ENCODE measurements at regions not wholly inside any gene's neighbourhood (a gene's known extent, or its start where the extent isn't known, plus 50 kb on each side); places are given as distances from the start of the nearest gene placed in this dataset.
"Not testable (repeated sequence)": the region's sequence is repeated elsewhere in the genome, so short reads cannot be mapped to it uniquely, and the experiment has no call there.

- no peak overlapping the region for H3K27ac Mint-ChIP-seq
- DNase-seq (ENCODE audit: low spot score in 2 of 2) (no peak), ATAC-seq (peak in 1 of 2 donors; percentile 43)
- H3K9me3 Mint-ChIP-seq: peaks cover 5 to 12% of the 10 kb centered on the region in 2 donors
- H3K36me3 Mint-ChIP-seq: no peaks in the 10 kb centered on the region
Measured at GRCh38 chr10:37733822-37734221, 123.6 kb downstream of the ZNF248 start.

DNA sequence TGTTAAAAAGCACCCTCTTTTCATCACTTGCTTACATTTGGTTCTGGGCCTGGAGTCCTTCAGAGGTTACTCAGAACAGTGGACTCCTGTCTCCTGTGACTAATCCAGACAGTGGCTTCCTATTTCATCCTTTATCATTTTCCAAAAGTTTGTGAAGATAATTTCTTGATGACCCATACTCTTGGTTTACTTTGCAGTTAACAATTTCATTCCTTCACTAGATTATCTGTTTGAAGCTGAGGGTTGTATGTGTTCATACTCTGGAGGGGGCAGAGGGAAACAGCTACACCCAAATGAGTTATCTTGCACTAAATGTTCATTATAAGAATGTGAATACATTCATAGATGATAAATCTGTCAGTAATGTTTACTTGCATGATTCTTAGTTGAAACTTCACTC is 124.7 kb downstream of the ZNF248 start:
- Mint-ChIP-seq H3K27ac (no peak overlapping the region), H3K9me3 (peaks cover 5 to 12% of the 10 kb centered on the region in 2 donors), H3K36me3 (no peaks in the 10 kb centered on the region)
- DNase-seq (ENCODE audit: low spot score in 2 of 2): no peak
- ATAC-seq: no peak

DNA sequence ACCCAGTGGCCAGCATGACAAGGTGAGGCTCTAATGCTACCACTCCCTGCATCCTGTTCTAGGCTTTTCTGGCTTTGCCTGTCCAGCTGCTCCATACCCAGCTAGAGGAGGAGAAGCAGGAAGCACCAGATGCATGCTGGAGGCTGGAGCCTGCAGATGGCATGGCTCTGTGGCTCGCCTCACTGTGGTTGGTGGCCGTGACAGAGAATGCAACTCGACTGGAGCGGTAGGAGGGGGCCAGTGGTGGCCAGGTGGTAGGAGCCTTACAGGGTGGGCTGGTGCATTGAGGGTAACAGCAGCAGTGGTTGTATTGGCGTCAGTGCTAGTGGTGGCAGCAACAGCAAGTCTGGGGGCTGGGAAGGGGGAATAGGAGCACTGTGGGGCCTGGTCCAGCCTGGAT is 128.6 kb downstream of the ZNF248 start:
- DNase-seq (ENCODE audit: low spot score in 2 of 2) (no peak), ATAC-seq (no peak)
- Mint-ChIP-seq H3K36me3 (no peaks in the 10 kb centered on the region), H3K27ac (no peak overlapping the region), H3K9me3 (peaks cover 7 to 8% of the 10 kb centered on the region in 2 donors)

GRCh38 chr10:37727491-37728352 is 129.7 kb downstream of the ZNF248 start:
- no peaks in the 10 kb centered on the region for H3K36me3 Mint-ChIP-seq
- H3K9me3 Mint-ChIP-seq: peaks cover 8 to 11% of the 10 kb centered on the region in 2 donors
- DNase-seq (ENCODE audit: low spot score in 2 of 2) (no peak), ATAC-seq (no peak)
- no peak overlapping the region for H3K27ac Mint-ChIP-seq

GRCh38 chr10:37721100-37721499 is 136.3 kb downstream of the ZNF248 start:
- ATAC-seq (no peak), DNase-seq (ENCODE audit: low spot score in 2 of 2) (no peak)
- Mint-ChIP-seq H3K9me3 (peaks cover 25 to 31% of the 10 kb centered on the region in 2 donors), H3K36me3 (peaks cover 0 to 11% of the 10 kb centered on the region in 2 donors), H3K27ac (no peak overlapping the region)

DNA sequence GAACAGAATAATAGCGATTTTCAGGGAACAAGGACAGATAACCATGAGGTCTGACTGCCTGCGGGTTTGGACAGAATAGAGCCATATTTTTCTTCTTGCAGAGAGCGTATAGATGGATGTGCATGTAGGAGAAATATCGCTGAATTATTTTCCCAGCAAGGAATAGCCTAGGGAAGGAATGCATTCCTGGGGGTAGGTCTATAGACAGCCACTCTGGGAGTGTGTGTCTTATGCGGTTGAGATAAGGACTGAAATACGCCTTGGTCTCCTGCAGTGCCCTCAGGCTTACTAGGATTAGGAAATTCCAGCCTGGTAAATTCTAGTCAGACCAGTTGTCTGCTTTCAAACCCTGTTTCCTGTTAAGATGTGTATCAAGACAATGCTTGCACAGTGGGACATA is 139.3 kb downstream of the ZNF248 start:
- peaks cover 0 to 11% of the 10 kb centered on the region in 2 donors for H3K36me3 Mint-ChIP-seq
- not testable (repeated sequence) for ATAC-seq; DNase-seq (ENCODE audit: low spot score in 2 of 2); H3K27ac Mint-ChIP-seq
- H3K9me3 Mint-ChIP-seq: peaks cover 27 to 28% of the 10 kb centered on the region in 2 donors

GRCh38 chr10:37713642-37714041 is 143.8 kb downstream of the ZNF248 start:
- ATAC-seq: no peak
- Mint-ChIP-seq H3K9me3 (peaks cover 15 to 17% of the 10 kb centered on the region in 2 donors), H3K27ac (no peak overlapping the region), H3K36me3 (peaks cover 0 to 3% of the 10 kb centered on the region in 2 donors)
- no peak for DNase-seq (ENCODE audit: low spot score in 2 of 2)

GRCh38 chr10:37713132-37713501 is 144.3 kb downstream of the ZNF248 start:
- Mint-ChIP-seq H3K36me3 (no peaks in the 10 kb centered on the region), H3K9me3 (peaks cover 10 to 16% of the 10 kb centered on the region in 2 donors), H3K27ac (no peak overlapping the region)
- no peak for ATAC-seq
- DNase-seq (ENCODE audit: low spot score in 2 of 2): no peak

- Mint-ChIP-seq H3K27ac (no peak overlapping the region), H3K9me3 (peaks cover 6 to 15% of the 10 kb centered on the region in 2 donors), H3K36me3 (no peaks in the 10 kb centered on the region)
- ATAC-seq (no peak), DNase-seq (ENCODE audit: low spot score in 2 of 2) (no peak)
Measured at GRCh38 chr10:37712489-37713131, 144.8 kb downstream of the ZNF248 start.

DNA sequence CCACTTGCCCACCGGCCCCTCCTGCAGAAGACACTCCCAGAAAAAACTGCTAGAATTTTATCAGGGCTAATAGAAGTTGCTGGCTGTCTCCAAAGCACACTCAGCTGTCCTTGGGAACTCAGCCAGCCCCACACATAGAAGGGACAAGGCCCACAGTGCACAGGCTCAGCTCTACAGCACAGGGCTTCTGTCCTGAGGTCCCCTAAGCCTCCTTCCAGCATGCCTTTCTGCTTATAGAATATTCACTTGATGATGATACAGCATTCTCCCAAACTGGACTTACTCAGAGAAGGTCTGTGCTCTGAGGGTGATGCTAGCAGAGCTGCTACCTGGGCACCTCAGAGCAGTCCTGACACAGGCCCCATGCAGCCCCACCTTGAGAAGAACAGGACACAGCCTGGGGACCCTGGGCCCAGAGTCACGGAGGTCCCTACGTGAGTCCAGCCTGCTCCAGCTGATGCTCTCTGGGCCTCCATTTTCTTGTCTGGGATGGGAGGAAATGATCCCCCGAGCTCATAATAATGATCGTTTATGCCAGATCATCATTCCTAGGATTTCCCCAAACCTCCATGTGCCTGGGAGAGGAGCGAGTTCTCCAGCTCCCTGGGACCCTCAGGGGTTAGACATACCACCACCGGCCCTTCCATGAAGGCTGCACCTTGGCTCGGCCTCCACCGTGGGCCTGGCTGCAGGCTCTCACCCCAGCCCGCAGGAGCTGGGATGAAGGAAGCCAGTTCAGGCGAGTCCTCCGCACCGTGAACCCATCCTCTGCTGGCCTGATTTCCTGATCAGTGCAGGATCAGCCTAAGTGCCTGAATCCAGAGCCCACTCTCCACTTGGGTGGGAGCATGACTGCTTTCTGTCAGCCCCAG is 145.6 kb downstream of the ZNF248 start:
- H3K36me3 Mint-ChIP-seq: no peaks in the 10 kb centered on the region
- no peak for DNase-seq (ENCODE audit: low spot score in 2 of 2)
- H3K27ac Mint-ChIP-seq: no peak overlapping the region
- ATAC-seq: no peak
- peaks cover 7 to 11% of the 10 kb centered on the region in 2 donors for H3K9me3 Mint-ChIP-seq

- Mint-ChIP-seq H3K36me3 (no peaks in the 10 kb centered on the region), H3K27ac (no peak overlapping the region), H3K9me3 (peaks cover 6 to 8% of the 10 kb centered on the region in 2 donors)
- DNase-seq (ENCODE audit: low spot score in 2 of 2) (no peak), ATAC-seq (no peak)
Measured at GRCh38 chr10:37710831-37711616, 146.4 kb downstream of the ZNF248 start.

DNA sequence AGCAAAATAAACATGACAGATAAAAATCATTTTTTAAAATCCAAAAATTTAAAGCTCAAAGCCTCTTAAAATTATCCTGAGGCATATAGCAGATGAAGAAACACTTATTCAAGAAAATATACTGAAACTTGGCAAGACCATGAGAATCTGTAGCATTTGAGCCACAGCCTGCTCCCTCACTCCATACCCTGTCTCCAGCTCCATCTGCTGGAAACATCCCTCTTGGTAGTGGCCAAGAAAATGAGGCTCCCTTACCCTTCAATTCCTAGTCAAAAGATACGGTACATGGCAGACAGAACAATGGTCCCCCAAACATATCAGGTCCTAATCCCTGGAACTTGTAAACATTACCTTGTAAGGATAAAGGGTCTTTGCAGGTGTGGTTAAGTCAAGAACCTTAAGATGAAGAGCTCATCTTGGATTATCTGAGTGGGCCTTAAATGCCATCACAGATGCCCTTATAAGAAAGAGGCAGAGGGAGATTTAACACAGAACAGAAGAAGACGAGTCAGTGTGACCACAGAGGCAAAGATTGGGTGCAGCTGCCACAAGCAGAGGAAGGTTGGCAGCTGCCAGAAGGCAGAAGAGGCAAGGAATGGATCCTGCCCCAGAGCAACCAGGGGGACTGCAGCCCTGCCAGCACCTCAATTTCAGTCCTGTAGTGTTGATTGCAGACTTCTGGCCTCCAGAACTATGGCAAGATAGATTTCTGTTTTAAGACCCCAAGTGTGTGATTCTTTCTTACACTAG is 149.4 kb downstream of the ZNF248 start:
- no peak for DNase-seq (ENCODE audit: low spot score in 2 of 2)
- H3K36me3 Mint-ChIP-seq: no peaks in the 10 kb centered on the region
- no peak overlapping the region for H3K27ac Mint-ChIP-seq
- peaks cover 5 to 6% of the 10 kb centered on the region in 2 donors for H3K9me3 Mint-ChIP-seq
- no peak for ATAC-seq

DNA sequence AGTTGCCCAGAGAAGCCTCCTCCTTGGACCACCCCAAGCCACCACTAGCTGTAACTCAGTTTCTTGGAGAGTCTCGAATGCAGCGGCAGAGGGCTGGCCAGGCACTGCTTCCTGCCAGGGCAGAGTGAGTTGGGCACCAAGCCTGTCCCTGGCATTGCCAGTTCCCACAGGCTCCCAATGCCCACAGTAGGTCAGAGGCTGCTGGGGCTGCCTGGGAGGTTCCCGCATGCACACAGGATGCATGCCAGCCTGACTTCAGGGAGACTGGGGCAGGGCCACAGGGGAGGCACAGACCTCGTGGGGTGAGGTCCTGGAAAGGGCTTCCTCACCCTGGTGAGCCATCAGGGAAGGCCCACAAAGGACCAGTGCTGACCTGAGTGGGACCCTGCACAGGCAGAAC is 152.8 kb downstream of the ZNF248 start:
- no peak overlapping the region for H3K27ac Mint-ChIP-seq
- no peak for ATAC-seq
- H3K36me3 Mint-ChIP-seq: no peaks in the 10 kb centered on the region
- peaks cover 7 to 10% of the 10 kb centered on the region in 2 donors for H3K9me3 Mint-ChIP-seq
- DNase-seq (ENCODE audit: low spot score in 2 of 2): no peak

DNA sequence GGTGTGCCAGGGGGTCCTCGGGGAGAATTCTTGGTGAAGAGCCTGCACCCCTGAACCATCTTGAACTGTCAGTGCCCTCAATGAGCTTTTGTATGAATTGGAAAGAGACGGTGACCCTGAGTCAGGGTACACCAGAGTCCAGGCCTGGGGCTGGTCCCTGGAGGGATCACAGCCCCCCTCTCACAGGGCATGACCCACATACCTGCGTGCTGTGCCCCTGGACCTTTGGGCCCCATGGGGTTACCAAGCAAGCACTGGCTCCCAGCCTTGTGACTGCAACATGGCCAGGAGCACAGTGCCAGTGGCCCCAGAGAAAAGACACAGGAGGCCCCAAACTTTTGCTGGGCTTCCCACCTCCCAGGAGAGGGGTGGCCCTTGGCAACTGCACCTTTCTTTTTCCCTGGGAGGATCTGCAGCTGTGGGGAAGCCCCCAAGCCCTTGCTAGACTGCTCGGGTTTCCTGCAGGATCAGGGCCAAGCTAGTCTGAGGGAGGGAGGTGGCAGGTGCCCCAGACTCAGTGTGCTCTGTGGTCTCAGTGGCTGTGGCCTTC is 153.5 kb downstream of the ZNF248 start:
- Mint-ChIP-seq H3K9me3 (peaks cover 9 to 10% of the 10 kb centered on the region in 2 donors), H3K36me3 (no peaks in the 10 kb centered on the region), H3K27ac (no peak overlapping the region)
- no peak for ATAC-seq
- DNase-seq (ENCODE audit: low spot score in 2 of 2): no peak

DNA sequence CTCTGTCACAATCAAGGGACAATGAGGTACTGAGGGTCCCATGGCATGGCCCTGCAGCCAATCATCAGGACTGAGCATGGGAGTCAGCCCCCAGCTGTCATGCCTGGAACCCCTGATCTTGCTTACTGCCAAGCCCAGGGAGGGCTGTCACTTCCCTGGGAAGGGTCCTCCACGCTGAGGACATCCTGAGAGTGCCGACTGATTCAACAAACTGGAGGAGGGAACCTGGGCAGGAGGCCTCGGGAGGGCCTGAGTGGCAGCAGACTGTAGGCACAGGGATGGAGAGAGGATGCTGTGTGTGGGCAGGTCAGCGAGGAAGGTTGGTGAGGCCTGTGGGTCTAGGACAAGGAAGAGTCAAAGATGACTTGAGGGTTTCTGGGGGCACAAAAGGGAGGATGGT is 154.3 kb downstream of the ZNF248 start:
- ATAC-seq (no peak), DNase-seq (ENCODE audit: low spot score in 2 of 2) (no peak)
- H3K36me3 Mint-ChIP-seq: no peaks in the 10 kb centered on the region
- H3K9me3 Mint-ChIP-seq: peaks cover 9% of the 10 kb centered on the region in 2 donors
- peak overlapping the region in 1 of 2 donors; percentile 7 for H3K27ac Mint-ChIP-seq
